Activated naive CD8-positive, alpha-beta T cell treated with anti-CD3 and anti-CD28 coated beads, Interleukin-2, amount 10 ng/mL, durations not matched to agents 7 days and 5 days (primary cell): ENCODE measurements at regions not wholly inside any gene's neighbourhood (a gene's known extent, or its start where the extent isn't known, plus 50 kb on each side); places are given as distances from the start of the nearest gene placed in this dataset.

Experiments
- ATAC-seq: fragments of 150-1000 bp; cut with Tn5 transposase; one replicate; pipeline ENCODE4 v1.10.0; 2021; ENCODE audit warnings: low read depth, moderate library complexity
- POLR2A ChIA-PET: fragments of 350-600 bp; sonication (Branson Sonifier 250); formaldehyde crosslinking; loops from one replicate; lab custom pipeline; 2021; ENCODE audit warnings: antibody characterized with exemption; lab: Charles Lee
- DNase-seq: peaks from one replicate; pipeline ENCODE4 v3.0.0; 2021
- H3K27ac Mint-ChIP-seq: one replicate; pipeline ENCODE4 v1.8.0; 2022; ENCODE audit warnings: mild to moderate bottlenecking, mixed read lengths
- H3K27me3 Mint-ChIP-seq: one replicate; pipeline ENCODE4 v1.8.0; 2022; ENCODE audit warnings: mild to moderate bottlenecking, moderate library complexity, mixed read lengths
- H3K36me3 Mint-ChIP-seq: one replicate; pipeline ENCODE4 v1.8.0; 2021; ENCODE audit warnings: mild to moderate bottlenecking, mixed read lengths
- H3K4me1 Mint-ChIP-seq: one replicate; pipeline ENCODE4 v1.8.0; 2021; ENCODE audit warnings: mixed read lengths
- H3K4me3 Mint-ChIP-seq: one replicate; pipeline ENCODE4 v1.8.0; 2022; ENCODE audit warnings: mild to moderate bottlenecking, moderate library complexity, mixed read lengths
- H3K9me3 Mint-ChIP-seq: one replicate; pipeline ENCODE4 v1.8.0; 2021; ENCODE audit warnings: mixed read lengths

- DNase-seq (no peak), ATAC-seq (no peak)
- Mint-ChIP-seq H3K4me1 (peaks cover 2% of the 10 kb centered on the region), H3K36me3 (no peaks in the 10 kb centered on the region), H3K27ac (no peak overlapping the region), H3K9me3 (peaks cover 2% of the 10 kb centered on the region), H3K4me3 (no peak overlapping the region), H3K27me3 (no peaks in the 10 kb centered on the region)
- POLR2A ChIA-PET = no interaction called here
These were observed 116.8 kb upstream of the SLC38A4 start for GRCh38 chr12:46942579-46942978.

GRCh38 chr12:46944088-46944487 lies 118.3 kb upstream of the SLC38A4 start:
- Mint-ChIP-seq H3K4me3 (no peak overlapping the region), H3K27me3 (peaks cover 2% of the 10 kb centered on the region), H3K36me3 (no peaks in the 10 kb centered on the region), H3K27ac (no peak overlapping the region), H3K4me1 (peaks cover 2% of the 10 kb centered on the region), H3K9me3 (peaks cover 2% of the 10 kb centered on the region)
- ATAC-seq (no peak), DNase-seq (no peak)
- POLR2A ChIA-PET = no interaction called here

DNA sequence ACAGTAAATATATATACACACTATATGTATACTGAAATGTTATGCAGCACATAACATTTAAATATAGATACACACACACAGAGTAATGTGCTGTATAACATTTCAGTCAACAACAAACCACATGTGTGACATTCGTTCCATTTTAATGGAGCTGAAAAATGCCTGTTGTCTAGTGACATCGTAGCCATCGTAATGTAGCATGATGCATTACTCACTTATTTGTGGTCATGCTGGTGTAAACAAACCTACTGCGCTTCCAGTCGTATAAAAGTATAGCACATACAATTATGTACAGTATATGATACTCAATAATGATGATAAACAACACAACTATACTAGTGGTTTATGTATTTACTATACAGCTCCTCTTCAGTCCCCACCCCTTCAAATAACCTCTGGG lies 119.0 kb upstream of the SLC38A4 start:
- ATAC-seq (no peak), DNase-seq (no peak)
- Mint-ChIP-seq H3K4me1 (peaks cover 2% of the 10 kb centered on the region), H3K4me3 (no peak overlapping the region), H3K9me3 (peaks cover 2% of the 10 kb centered on the region), H3K36me3 (no peaks in the 10 kb centered on the region), H3K27ac (no peak overlapping the region), H3K27me3 (peaks cover 2% of the 10 kb centered on the region)
- POLR2A ChIA-PET = no interaction called here

DNA sequence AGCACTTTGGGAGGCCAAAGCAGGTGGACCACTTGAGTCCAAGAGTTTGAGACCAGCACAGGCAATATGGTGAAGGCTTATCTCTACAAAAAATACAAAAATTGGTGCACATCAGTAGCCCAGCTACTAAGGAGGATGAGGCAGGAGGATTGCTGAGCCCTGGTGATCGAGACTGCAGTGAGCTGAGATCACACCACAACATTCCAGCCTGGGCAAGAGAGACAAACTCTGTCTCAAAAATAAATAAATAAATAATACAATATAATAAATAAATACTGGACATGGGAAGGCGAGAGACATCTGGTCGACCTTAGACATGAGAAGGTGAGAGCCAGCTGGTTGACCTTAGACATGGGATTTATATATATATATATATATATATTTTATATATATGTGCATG lies 119.8 kb upstream of the SLC38A4 start:
- no peaks in the 10 kb centered on the region for H3K36me3 Mint-ChIP-seq
- no peak overlapping the region for H3K27ac Mint-ChIP-seq
- H3K27me3 Mint-ChIP-seq = peaks cover 2% of the 10 kb centered on the region
- peaks cover 2% of the 10 kb centered on the region for H3K9me3 Mint-ChIP-seq
- H3K4me3 Mint-ChIP-seq = no peak overlapping the region
- ATAC-seq = no peak
- no peak for DNase-seq
- H3K4me1 Mint-ChIP-seq = peaks cover 2% of the 10 kb centered on the region
- POLR2A ChIA-PET = no interaction called here

- H3K27me3 Mint-ChIP-seq = peaks cover 3% of the 10 kb centered on the region
- H3K4me3 Mint-ChIP-seq = no peak overlapping the region
- ATAC-seq (no peak), DNase-seq (no peak)
- no peaks in the 10 kb centered on the region for H3K36me3 Mint-ChIP-seq
- no peak overlapping the region for H3K27ac Mint-ChIP-seq
- H3K4me1 Mint-ChIP-seq = peaks cover 2% of the 10 kb centered on the region
- POLR2A ChIA-PET = no interaction called here
- peaks cover 2% of the 10 kb centered on the region for H3K9me3 Mint-ChIP-seq
These were observed 120.3 kb upstream of the SLC38A4 start for GRCh38 chr12:46946137-46946536.

DNA sequence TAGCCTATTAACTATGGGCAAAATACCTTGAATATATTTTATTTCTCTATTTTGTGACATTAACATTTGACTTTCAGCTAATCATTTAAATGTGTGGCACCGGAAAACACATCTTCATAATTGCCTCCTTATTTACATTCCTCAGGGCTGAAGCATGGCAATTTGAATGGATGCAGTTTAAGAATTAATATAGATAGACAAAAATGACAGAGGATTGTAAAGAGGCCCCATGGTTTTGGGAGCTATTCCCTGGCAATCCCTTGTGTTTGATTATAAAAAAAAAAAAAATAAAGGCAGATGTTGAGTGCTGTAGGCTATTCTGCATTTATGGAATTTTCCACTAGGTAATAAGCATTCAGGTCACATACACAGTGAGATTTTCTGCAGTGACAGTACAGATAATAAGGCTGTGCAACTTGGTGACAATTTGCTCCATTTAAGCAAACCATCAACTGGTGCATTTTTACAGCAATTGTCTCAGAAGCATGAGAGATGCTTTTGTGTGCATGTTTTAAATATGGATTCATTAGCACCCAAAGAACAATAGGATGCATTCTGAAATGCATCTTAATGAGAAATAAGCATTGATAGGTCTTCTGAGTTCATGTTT lies 123.2 kb upstream of the SLC38A4 start:
- Mint-ChIP-seq H3K4me3 (no peak overlapping the region), H3K27me3 (peaks cover 8% of the 10 kb centered on the region), H3K4me1 (peaks cover 2% of the 10 kb centered on the region), H3K9me3 (no peaks in the 10 kb centered on the region), H3K27ac (no peak overlapping the region), H3K36me3 (no peaks in the 10 kb centered on the region)
- DNase-seq (no peak), ATAC-seq (no peak)
- POLR2A ChIA-PET = no interaction called here

GRCh38 chr12:46950094-46950493 lies 124.3 kb upstream of the SLC38A4 start:
- no peak for ATAC-seq
- H3K4me1 Mint-ChIP-seq = peaks cover 2% of the 10 kb centered on the region

GRCh38 chr12:46952880-46953483 lies 126.4 kb upstream of the PCED1B start:
- H3K9me3 Mint-ChIP-seq = no peaks in the 10 kb centered on the region
- H3K36me3 Mint-ChIP-seq = no peaks in the 10 kb centered on the region
- ATAC-seq (no peak), DNase-seq (no peak)
- H3K4me1 Mint-ChIP-seq = no peaks in the 10 kb centered on the region
- H3K4me3 Mint-ChIP-seq = no peak overlapping the region
- POLR2A ChIA-PET = no interaction called here
- H3K27me3 Mint-ChIP-seq = peaks cover 12% of the 10 kb centered on the region
- H3K27ac Mint-ChIP-seq = no peak overlapping the region

More at GRCh38 chr12:46950094-46950493, 124.3 kb upstream of the SLC38A4 start:
- no peak overlapping the region for H3K27ac Mint-ChIP-seq
- no peak overlapping the region for H3K4me3 Mint-ChIP-seq
- peaks cover 10% of the 10 kb centered on the region for H3K27me3 Mint-ChIP-seq
- DNase-seq = no peak
- H3K36me3 Mint-ChIP-seq = no peaks in the 10 kb centered on the region
- no peaks in the 10 kb centered on the region for H3K9me3 Mint-ChIP-seq
- POLR2A ChIA-PET = no interaction called here

DNA sequence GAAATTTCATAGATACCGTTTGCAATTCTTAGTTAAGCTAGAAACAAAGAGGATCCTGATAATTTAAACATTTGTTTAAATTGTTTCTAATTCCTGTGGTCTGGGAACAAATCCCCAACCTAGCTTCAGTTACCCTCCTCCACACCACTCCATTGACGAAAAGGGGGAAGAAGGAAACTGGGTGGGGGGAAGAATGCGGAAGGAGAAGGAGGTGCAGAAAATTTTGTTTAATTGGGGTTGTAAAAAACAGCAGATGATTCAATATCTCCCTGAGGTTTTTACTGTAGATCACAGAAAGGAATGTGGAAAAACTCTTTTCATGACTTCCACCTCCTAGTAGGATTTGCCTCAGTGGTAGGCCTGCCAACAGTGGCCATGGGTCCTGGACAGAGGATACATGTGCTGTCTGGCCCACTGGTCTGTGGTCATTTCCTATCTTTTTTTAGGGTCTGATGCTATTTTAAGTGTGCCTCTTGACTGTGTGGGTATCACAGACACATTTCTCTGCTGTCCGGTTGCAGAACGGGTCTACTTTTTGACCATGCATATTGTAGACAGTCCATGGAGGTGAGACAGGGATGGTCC lies 122.9 kb upstream of the PCED1B start:
- Mint-ChIP-seq H3K27me3 (peaks cover 18% of the 10 kb centered on the region), H3K9me3 (no peaks in the 10 kb centered on the region), H3K4me3 (no peak overlapping the region), H3K27ac (no peak overlapping the region), H3K4me1 (no peaks in the 10 kb centered on the region), H3K36me3 (no peaks in the 10 kb centered on the region)
- DNase-seq (no peak), ATAC-seq (no peak)
- POLR2A ChIA-PET = no interaction called here

DNA sequence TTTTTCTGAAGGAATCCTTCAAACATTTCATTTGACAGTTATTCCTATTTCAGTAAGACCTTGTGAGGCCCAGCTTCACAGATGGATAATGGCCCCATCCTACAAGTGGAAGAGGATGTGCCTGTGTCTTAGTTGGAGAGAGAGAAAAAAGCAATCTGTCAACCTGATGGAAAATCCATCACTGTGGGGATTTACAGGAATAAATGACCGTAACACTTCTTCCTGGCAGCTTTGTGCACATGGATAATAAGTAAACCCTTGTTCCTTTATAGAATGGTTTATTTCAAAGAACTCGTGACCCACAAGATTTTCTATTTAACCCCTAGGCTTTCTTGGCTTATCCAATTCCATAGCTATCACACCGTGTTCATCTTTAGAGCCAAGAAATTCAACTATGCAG lies 121.4 kb upstream of the PCED1B start:
- Mint-ChIP-seq H3K36me3 (no peaks in the 10 kb centered on the region), H3K4me3 (no peak overlapping the region), H3K27me3 (peaks cover 18% of the 10 kb centered on the region), H3K27ac (no peak overlapping the region), H3K4me1 (no peaks in the 10 kb centered on the region), H3K9me3 (no peaks in the 10 kb centered on the region)
- no peak for DNase-seq
- POLR2A ChIA-PET = no interaction called here
- no peak for ATAC-seq

DNA sequence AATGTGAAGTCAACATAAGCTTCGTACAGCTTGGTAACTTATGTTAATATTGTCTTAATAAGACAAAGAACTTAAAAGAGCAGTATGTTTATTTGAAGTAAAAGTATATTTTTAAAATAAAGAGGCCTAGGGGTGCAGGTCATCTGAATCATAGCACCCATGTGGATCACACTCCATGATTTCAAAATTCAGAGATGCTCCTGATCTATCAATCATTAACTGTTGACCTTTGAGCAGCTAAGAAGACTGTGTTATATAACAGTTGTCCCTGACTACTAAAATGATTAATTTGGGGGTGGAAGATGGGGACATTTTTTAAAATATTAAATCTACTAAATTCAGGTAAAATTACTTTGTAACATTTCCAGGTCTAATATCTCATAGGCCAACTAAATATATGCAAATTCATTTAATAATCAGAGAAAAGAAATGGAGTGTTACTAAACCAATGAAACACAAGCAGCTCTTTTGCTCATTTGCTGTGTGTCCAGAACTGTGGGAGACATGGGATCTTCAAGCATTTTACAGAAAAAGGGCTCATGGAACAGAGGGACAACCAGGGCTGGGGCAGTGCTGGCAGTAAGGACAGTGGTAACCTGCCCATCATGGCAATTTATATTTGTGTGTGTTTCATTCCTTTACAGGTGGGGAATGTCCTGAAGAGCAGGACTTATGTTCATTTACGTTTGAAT lies 120.7 kb upstream of the PCED1B start:
- Mint-ChIP-seq H3K27ac (no peak overlapping the region), H3K4me3 (no peak overlapping the region), H3K36me3 (no peaks in the 10 kb centered on the region), H3K9me3 (no peaks in the 10 kb centered on the region), H3K4me1 (no peaks in the 10 kb centered on the region), H3K27me3 (peaks cover 16% of the 10 kb centered on the region)
- DNase-seq (no peak), ATAC-seq (no peak)
- POLR2A ChIA-PET = no interaction called here

DNA sequence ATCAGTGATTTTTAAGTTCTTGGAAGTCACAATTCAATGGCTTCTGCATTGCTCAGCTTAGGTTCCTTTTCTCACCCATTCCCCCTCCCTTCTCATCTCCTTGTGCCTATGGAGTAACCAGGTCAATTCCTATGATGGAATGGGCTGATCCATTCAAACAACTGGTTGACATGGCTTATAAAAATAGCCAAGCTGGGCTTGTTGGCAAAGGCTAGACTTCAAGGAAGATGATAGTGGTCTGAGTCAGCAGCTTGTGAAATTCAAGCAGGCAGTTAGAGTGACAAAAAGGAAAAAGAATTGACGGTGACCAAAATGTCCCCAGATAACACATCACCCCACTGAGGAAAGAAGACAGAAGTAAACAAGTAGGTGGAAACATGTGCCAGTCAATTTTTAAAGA lies 119.9 kb upstream of the PCED1B start:
- H3K4me3 Mint-ChIP-seq = no peak overlapping the region
- no peaks in the 10 kb centered on the region for H3K4me1 Mint-ChIP-seq
- H3K27me3 Mint-ChIP-seq = peaks cover 11% of the 10 kb centered on the region
- DNase-seq (no peak), ATAC-seq (no peak)
- H3K36me3 Mint-ChIP-seq = no peaks in the 10 kb centered on the region
- no peak overlapping the region for H3K27ac Mint-ChIP-seq
- POLR2A ChIA-PET = no interaction called here
- no peaks in the 10 kb centered on the region for H3K9me3 Mint-ChIP-seq

- Mint-ChIP-seq H3K27me3 (peaks cover 11% of the 10 kb centered on the region), H3K27ac (no peak overlapping the region), H3K9me3 (no peaks in the 10 kb centered on the region), H3K4me1 (no peaks in the 10 kb centered on the region), H3K36me3 (no peaks in the 10 kb centered on the region), H3K4me3 (no peak overlapping the region)
- DNase-seq (no peak), ATAC-seq (no peak)
- POLR2A ChIA-PET = no interaction called here
These were observed 118.7 kb upstream of the PCED1B start for GRCh38 chr12:46960681-46961080.

DNA sequence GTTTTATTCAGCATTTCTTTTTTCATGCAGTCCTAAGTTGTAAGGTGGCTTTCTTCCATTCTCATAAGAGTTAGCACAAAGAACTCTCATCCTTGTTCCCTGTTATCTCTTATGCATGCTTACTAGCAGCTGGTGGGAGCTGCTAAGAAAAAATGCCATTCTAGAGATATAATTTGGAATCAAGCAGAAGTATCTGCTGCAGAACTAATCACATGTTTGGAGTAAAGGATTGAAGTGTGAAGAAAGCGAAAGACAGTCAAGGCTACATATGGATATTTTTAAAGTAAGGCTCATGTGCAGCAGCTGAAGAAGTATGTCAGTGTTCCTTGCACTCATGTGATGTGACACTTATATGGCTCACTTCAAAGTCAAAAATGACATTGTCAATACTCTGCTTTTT lies 116.2 kb upstream of the PCED1B start:
- ATAC-seq (no peak), DNase-seq (no peak)
- Mint-ChIP-seq H3K27me3 (peaks cover 9% of the 10 kb centered on the region), H3K4me1 (no peaks in the 10 kb centered on the region), H3K36me3 (no peaks in the 10 kb centered on the region), H3K27ac (no peak overlapping the region), H3K4me3 (no peak overlapping the region), H3K9me3 (no peaks in the 10 kb centered on the region)
- POLR2A ChIA-PET = no interaction called here
